Mesodermal cell (in vitro differentiated cells): ENCODE measurements at regions not wholly inside any gene's neighbourhood (a gene's known extent, or its start where the extent isn't known, plus 50 kb on each side); places are given as distances from the start of the nearest gene placed in this dataset.
"Not testable (repeated sequence)": the region's sequence is repeated elsewhere in the genome, so short reads cannot be mapped to it uniquely, and the experiment has no call there.

ENCODE experiments used
- H3K27ac ChIP-seq: 2 replicates; pipeline ENCODE4 v1.7.0; 2013; ENCODE audit warnings: mild to moderate bottlenecking, low read depth, low read length, moderate library complexity; ENCODE audit not compliant: severe bottlenecking
- H3K36me3 ChIP-seq: 2 replicates; pipeline ENCODE4 v1.7.1; 2013; ENCODE audit warnings: mild to moderate bottlenecking, low read length, moderate library complexity; ENCODE audit not compliant: control insufficient read depth, insufficient read depth
- H3K4me1 ChIP-seq: one replicate; pipeline ENCODE4 v1.7.1; 2013; ENCODE audit warnings: mild to moderate bottlenecking, low read length; ENCODE audit not compliant: insufficient read depth, control insufficient read depth, poor library complexity, severe bottlenecking
- H3K4me3 ChIP-seq: 2 replicates; pipeline ENCODE4 v1.7.0; 2013; ENCODE audit warnings: low read length, control low read depth, mild to moderate bottlenecking; ENCODE audit not compliant: insufficient read depth, poor library complexity, severe bottlenecking; ENCODE audit errors: extremely low read depth
- H3K9me3 ChIP-seq: 2 replicates; pipeline ENCODE4 v1.7.1; 2013; ENCODE audit warnings: mild to moderate bottlenecking, low read length, moderate library complexity; ENCODE audit not compliant: control insufficient read depth
- WGBS, 2 experiments: methylation state at CpG; one replicate each; pipeline ENCODE4 v1.1.5; 2013; ENCODE audit warnings: missing lambda C conversion rate in 2 of 2; ENCODE audit not compliant: insufficient coverage in 2 of 2; 5-methylcytosine and 5-hydroxymethylcytosine counted together

DNA sequence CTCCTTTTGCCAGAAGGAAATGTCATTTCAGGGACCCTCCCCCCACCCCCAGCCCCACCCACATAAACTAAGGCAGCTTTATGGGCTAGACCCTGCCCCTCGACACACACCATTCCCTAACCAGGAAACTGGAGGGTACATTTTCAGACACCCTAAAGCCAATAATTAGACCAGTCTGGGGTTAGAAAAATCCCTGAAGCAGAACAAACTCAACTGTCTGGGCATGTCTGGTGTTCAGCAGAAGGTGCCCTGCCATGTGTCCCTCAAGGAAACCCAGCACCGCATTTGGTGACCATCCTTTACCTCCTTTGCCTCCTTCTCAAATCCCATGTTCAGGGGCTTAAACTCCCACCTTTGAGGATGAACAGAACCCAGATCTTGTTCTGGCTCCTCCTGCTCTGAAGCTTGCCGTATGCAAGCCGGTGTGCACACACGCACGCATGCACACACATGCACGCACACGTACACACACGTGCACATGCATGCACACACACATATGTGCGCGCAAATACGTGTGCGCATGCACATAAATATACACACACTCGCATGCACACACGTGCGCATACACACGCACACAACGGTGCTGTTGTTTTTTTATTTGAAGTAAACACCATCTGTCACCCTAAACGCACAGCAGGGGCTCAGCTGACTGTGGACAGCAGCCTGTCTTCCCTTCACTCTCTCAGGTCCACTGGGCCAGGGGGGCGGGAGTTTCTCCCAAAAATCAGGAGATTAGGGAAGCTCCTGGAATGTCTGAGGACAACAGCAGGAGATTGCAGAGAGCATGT is 156.8 kb upstream of the TNRC6C start:
- WGBS, 2 experiments: 89 to 94% methylated on average over 18 of the region's 20 CpGs
- H3K27ac ChIP-seq: no peak overlapping the region
- no peaks in the 10 kb centered on the region for H3K36me3 ChIP-seq
- H3K4me1 ChIP-seq: peaks cover 6% of the 10 kb centered on the region
- no peaks in the 10 kb centered on the region for H3K9me3 ChIP-seq
- H3K4me3 ChIP-seq: no peak overlapping the region

GRCh38 chr17:77802333-77802615 is 156.2 kb upstream of the TNRC6C start:
- WGBS, 2 experiments: 21 to 24% methylated on average over 9 of the region's 9 CpGs
- Histone ChIP-seq H3K4me3 (no peak overlapping the region), H3K27ac (no peak overlapping the region), H3K4me1 (peaks cover 6% of the 10 kb centered on the region), H3K36me3 (no peaks in the 10 kb centered on the region), H3K9me3 (no peaks in the 10 kb centered on the region)

GRCh38 chr17:77802811-77803220 is 155.7 kb upstream of the TNRC6C start:
- H3K36me3 ChIP-seq: no peaks in the 10 kb centered on the region
- peaks cover 6% of the 10 kb centered on the region for H3K4me1 ChIP-seq
- no peak overlapping the region for H3K27ac ChIP-seq
- no peak overlapping the region for H3K4me3 ChIP-seq
- WGBS, 2 experiments: 7% methylated on average over 7 to 10 of the region's 10 CpGs
- no peaks in the 10 kb centered on the region for H3K9me3 ChIP-seq

GRCh38 chr17:77803726-77804125 is 154.8 kb upstream of the TNRC6C start:
- Histone ChIP-seq H3K36me3 (no peaks in the 10 kb centered on the region), H3K9me3 (no peaks in the 10 kb centered on the region), H3K27ac (no peak overlapping the region), H3K4me1 (peaks cover 6% of the 10 kb centered on the region), H3K4me3 (no peak overlapping the region)
- 94 to 97% methylated on average over 6 to 9 of the region's 10 CpGs for WGBS, 2 experiments

- Histone ChIP-seq H3K36me3 (no peaks in the 10 kb centered on the region), H3K27ac (no peak overlapping the region), H3K4me3 (no peak overlapping the region), H3K9me3 (no peaks in the 10 kb centered on the region), H3K4me1 (peaks cover 6% of the 10 kb centered on the region)
- 80 to 88% methylated on average over 17 to 18 of the region's 21 CpGs for WGBS, 2 experiments
These were observed 153.6 kb upstream of the TNRC6C start for GRCh38 chr17:77804796-77805426.

- H3K9me3 ChIP-seq, H3K27ac ChIP-seq, H3K4me3 ChIP-seq, H3K36me3 ChIP-seq, H3K4me1 ChIP-seq: not testable (repeated sequence)
- WGBS, 2 experiments: 100% methylated on average over 2 of the region's 6 CpGs
These were observed 152.5 kb upstream of the TNRC6C start for GRCh38 chr17:77805970-77806369.

- peaks cover 9% of the 10 kb centered on the region for H3K4me1 ChIP-seq
- WGBS, 2 experiments: 93 to 94% methylated on average over 7 to 8 of the region's 12 CpGs
- H3K9me3 ChIP-seq: no peaks in the 10 kb centered on the region
- H3K4me3 ChIP-seq: no peak overlapping the region
- no peaks in the 10 kb centered on the region for H3K36me3 ChIP-seq
- H3K27ac ChIP-seq: no peak overlapping the region
These were observed 151.3 kb upstream of the TNRC6C start for GRCh38 chr17:77807051-77807745.

DNA sequence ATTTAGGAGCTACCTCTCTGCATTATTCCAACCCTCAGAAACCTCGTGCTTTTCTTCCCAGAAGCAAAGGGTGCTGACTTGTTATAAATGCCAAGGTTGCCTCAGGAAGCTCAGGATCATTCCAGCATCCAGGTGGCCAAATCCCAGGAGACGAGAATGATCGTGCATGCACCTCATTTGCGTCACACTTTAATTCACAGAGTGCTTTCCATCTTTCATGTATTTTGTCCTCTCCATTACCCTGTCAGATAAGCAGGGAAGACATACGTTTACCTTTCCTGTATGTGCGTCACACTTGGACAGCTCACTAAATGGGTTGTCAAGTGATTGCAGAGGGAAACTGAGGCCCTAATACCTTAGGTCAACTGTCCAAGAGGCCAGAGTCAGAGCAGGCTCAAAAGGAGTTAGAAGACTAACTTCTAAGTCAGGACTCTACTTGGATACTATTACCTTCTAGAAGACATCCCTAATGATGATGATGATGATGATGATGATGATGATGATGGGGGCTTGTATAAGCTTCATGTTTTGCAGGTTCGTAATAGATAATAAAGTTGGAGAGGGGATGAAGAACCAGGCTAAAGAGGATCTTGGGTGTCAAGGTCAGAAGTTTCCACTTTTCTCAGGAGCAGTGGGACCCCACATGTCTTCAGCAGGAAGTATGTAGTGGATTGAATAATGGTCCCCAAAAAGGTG is 150.6 kb upstream of the TNRC6C start:
- H3K4me1 ChIP-seq: peaks cover 8% of the 10 kb centered on the region
- no peak overlapping the region for H3K4me3 ChIP-seq
- WGBS, 2 experiments: 93 to 96% methylated on average over 6 to 7 of the region's 7 CpGs

GRCh38 chr17:77808686-77809425 is 149.6 kb upstream of the TNRC6C start:
- WGBS, 2 experiments: 94 to 95% methylated on average over 8 to 9 of the region's 10 CpGs
- Histone ChIP-seq H3K36me3 (no peaks in the 10 kb centered on the region), H3K4me1 (peaks cover 3% of the 10 kb centered on the region), H3K27ac (no peak overlapping the region), H3K9me3 (no peaks in the 10 kb centered on the region), H3K4me3 (no peak overlapping the region)

More for the DNA sequence above, 150.6 kb upstream of the TNRC6C start:
- H3K36me3 ChIP-seq: no peaks in the 10 kb centered on the region
- H3K27ac ChIP-seq: no peak overlapping the region
- H3K9me3 ChIP-seq: no peaks in the 10 kb centered on the region

- Histone ChIP-seq H3K4me1 (peaks cover 3% of the 10 kb centered on the region), H3K36me3 (no peaks in the 10 kb centered on the region), H3K27ac (no peak overlapping the region), H3K4me3 (no peak overlapping the region), H3K9me3 (no peaks in the 10 kb centered on the region)
- 88 to 93% methylated on average over 2 of the region's 2 CpGs for WGBS, 2 experiments
These were observed 148.7 kb upstream of the TNRC6C start for GRCh38 chr17:77809814-77810213.
